Prostate gland (tissue), 2 donors: ENCODE measurements at regions not wholly inside any gene's neighbourhood (a gene's known extent, or its start where the extent isn't known, plus 50 kb on each side); places are given as distances from the start of the nearest gene placed in this dataset.

ENCODE experiments used
- CTCF ChIP-seq, 4 experiments: fragments of 200-600 bp in 2 of 4; fragments of 450-650 bp in 2 of 4; sonication (generic) in 2 of 4; IDR thresholded peaks; 1 replicate in 3 of 4; 2 replicates in 1 of 4; pipeline ENCODE4 v1.5.1; 2016 to 2019; ENCODE audit warnings: antibody characterized with exemption in 4 of 4, mild to moderate bottlenecking in 2 of 4, moderate library complexity in 2 of 4
- POLR2A ChIP-seq: fragments of 450-650 bp; IDR thresholded peaks from one replicate; pipeline ENCODE4 v1.6.1; 2016; ENCODE audit warnings: antibody characterized with exemption, mild to moderate bottlenecking
- POLR2AphosphoS5 ChIP-seq: sonication (generic); formaldehyde crosslinking; IDR thresholded peaks from one replicate; pipeline ENCODE4 v1.6.1; 2017; ENCODE audit warnings: antibody characterized with exemption

DNA sequence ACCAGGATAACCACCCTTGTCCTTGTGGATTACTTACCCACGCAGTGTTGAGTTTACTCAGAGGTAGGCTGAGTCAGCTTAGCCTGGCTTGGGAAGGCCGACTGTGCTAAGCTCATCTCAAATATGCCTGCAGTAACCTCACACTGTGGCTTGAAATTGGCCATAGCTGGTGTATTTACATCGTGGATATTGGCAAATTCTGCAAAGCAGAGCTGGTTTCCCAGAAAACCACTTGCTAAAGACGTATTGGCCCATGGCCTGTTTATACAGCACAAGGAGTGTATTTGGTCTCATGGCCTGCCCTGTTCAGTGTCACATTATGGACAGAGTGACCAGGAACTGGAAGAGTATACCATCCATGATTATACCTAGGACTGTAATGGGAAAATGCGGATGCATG is 170.5 kb upstream of the UBE3A start:
- TF ChIP-seq POLR2A (no peak), CTCF (IDR thresholded peaks at IDR 0.05) (no peak), POLR2AphosphoS5 (no peak)
